ENCODE measurements at regions not wholly inside any gene's neighbourhood (a gene's known extent, or its start where the extent isn't known, plus 50 kb on each side); places are given as distances from the start of the nearest gene placed in this dataset.

- TF ChIP-seq CTCF (IDR thresholded peaks at IDR 0.05) (no peak), POLR2A (IDR thresholded peaks at IDR 0.05) (no peak)
Measured at GRCh38 chr18:29271501-29271900, 1094.6 kb upstream of the CDH2 start.

All from uterus (tissue), 2 donors.